Activated naive CD8-positive, alpha-beta T cell treated with anti-CD3 and anti-CD28 coated beads, Interleukin-2, amount 50 U/mL, for 24 hours (primary cell): ENCODE measurements at regions not wholly inside any gene's neighbourhood (a gene's known extent, or its start where the extent isn't known, plus 50 kb on each side); places are given as distances from the start of the nearest gene placed in this dataset.
"Not testable (repeated sequence)": the region's sequence is repeated elsewhere in the genome, so short reads cannot be mapped to it uniquely, and the experiment has no call there.

Source experiments
- ATAC-seq: fragments of 150-1000 bp; cut with Tn5 transposase; one replicate; pipeline ENCODE4 v1.10.0; 2021
- DNase-seq: peaks from one replicate; pipeline ENCODE4 v3.0.0; 2021
- H3K27ac Mint-ChIP-seq: one replicate; pipeline ENCODE4 v1.8.0; 2021; ENCODE audit warnings: mild to moderate bottlenecking, mixed read lengths
- H3K27me3 Mint-ChIP-seq: one replicate; pipeline ENCODE4 v1.8.0; 2021; ENCODE audit warnings: mixed read lengths
- H3K36me3 Mint-ChIP-seq: one replicate; pipeline ENCODE4 v1.8.0; 2021; ENCODE audit warnings: low read depth, mixed read lengths
- H3K4me1 Mint-ChIP-seq: one replicate; pipeline ENCODE4 v1.8.0; 2021; ENCODE audit warnings: mixed read lengths
- H3K4me3 Mint-ChIP-seq: one replicate; pipeline ENCODE4 v1.8.0; 2021; ENCODE audit warnings: mild to moderate bottlenecking, moderate library complexity, mixed read lengths
- H3K9me3 Mint-ChIP-seq: one replicate; pipeline ENCODE4 v1.8.0; 2021; ENCODE audit warnings: mixed read lengths

DNA sequence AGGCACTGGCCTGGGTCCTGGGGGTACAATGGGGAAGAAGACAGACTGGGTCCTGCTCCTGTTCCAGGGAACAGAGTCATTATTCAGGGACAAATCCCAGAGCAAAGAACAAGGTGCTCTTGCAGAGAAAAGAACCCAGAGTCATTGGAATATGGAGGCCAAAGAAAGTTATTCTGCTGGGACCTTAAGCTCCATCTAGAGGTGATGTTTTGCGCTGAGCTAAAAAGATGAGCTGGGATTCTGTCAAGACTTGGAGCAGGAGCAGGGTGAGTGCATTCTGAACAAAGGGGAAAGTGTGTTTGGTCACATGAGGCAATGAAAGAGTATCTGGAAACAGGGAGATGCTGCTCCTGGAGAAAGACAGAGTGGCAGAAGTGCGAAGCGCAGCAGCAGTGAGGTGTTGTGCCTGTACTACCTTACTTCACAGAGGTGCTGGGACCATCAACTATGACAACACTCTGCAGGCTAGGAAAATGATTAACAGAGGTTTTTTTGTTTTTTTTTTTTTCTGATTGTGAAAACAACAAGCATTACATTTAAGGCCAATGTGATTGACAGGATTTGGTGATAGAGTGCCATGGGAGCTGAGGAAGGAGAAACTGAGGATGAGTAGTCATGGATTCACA lies 95.3 kb upstream of the TNFSF11 start:
- Mint-ChIP-seq H3K36me3 (peaks cover 21% of the 10 kb centered on the region), H3K4me3 (no peak overlapping the region), H3K4me1 (peaks cover 31% of the 10 kb centered on the region), H3K9me3 (peaks cover 11% of the 10 kb centered on the region), H3K27ac (peak overlapping the region; percentile 1), H3K27me3 (no peaks in the 10 kb centered on the region)
- DNase-seq (no peak), ATAC-seq (no peak)

DNA sequence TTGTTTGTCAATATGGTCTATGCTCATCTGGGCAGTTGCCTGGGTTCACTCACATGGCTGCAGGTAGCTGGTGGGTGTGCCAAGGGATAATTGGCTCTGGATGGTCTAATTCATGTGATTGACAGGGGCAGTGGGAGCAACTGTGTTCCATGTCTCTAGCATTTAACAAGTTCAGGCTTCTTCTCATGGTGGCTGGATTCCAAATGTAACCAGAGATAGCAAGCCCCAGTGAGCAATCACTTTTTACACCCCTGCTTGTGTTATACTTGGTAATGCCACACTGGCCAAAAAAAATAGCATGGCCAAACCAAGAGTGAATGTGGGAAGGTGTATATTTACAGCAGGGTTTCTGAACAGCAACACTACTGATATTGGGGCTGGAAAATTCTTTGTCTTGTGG lies 89.6 kb upstream of the TNFSF11 start:
- H3K4me3 Mint-ChIP-seq = no peak overlapping the region
- H3K36me3 Mint-ChIP-seq = peaks cover 8% of the 10 kb centered on the region
- no peak overlapping the region for H3K27ac Mint-ChIP-seq
- ATAC-seq = no peak
- DNase-seq = no peak
- no peaks in the 10 kb centered on the region for H3K9me3 Mint-ChIP-seq
- peaks cover 9% of the 10 kb centered on the region for H3K4me1 Mint-ChIP-seq
- no peaks in the 10 kb centered on the region for H3K27me3 Mint-ChIP-seq

DNA sequence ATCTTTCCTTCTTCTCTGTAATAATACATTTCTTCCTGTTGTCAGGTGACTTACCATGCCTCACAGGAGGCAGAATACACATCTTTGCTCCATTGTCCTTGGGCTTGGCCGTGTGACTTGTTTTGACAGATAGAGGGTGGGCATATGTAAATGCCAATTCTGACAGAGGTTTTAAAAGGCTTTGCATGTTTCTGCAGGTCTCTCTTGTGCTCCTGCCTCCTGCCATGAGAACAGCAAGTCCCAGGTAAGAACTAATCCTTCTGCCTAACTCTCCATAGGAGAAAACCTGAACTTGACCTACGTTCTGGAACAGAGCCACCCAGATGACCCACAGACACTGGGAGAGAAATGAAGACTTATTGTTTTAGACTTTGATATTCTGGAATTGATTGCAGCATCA lies 88.7 kb upstream of the TNFSF11 start:
- Mint-ChIP-seq H3K4me1 (peaks cover 9% of the 10 kb centered on the region), H3K27ac (no peak overlapping the region), H3K4me3 (no peak overlapping the region), H3K36me3 (peaks cover 8% of the 10 kb centered on the region), H3K27me3 (no peaks in the 10 kb centered on the region), H3K9me3 (no peaks in the 10 kb centered on the region)
- no peak for ATAC-seq
- DNase-seq = no peak

DNA sequence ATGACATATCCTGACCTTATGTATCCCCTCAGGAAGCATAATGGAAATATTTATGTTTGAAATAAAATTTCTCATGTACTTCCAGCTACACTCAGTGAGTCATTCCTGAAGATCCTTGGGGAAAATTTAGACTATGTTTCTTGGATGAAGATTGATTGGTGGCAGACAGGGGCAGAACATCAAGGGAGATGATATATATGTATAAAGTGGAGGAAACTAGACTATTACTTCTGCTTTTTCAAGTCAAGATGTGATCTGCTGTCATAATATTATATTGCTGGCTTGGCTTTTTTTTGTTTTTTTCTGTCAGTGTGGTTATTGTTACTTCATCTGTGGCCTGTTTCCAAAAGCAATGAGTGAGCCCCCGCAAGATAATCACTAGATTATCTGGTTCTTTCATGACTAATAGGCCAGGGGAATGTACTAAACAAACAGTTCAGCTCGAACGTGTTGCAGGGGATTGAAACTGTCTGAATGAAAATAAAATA lies 87.2 kb upstream of the TNFSF11 start:
- ATAC-seq (no peak), DNase-seq (no peak)
- Mint-ChIP-seq H3K27me3 (no peaks in the 10 kb centered on the region), H3K9me3 (no peaks in the 10 kb centered on the region), H3K4me1 (peaks cover 9% of the 10 kb centered on the region), H3K4me3 (no peak overlapping the region), H3K36me3 (peaks cover 8% of the 10 kb centered on the region), H3K27ac (no peak overlapping the region)

DNA sequence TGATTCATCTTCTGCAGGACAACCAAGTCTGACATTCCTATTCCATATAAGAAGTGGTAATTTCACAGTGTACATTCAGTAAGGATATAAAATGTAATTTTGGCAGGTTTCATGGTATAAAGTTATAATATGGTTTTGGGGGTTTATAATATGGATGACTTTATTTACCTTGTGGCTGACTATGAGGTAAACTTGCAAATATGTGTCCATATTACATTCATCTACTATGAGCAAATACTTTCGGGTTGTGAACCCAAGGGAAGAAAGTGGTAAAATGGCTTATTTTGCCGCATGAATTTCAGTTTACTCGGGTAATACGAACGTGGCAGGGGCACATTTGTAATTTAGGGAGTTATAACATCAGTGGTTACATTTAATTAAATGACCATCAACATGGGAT lies 86.7 kb upstream of the TNFSF11 start:
- ATAC-seq (no peak), DNase-seq (no peak)
- Mint-ChIP-seq H3K4me1 (peaks cover 9% of the 10 kb centered on the region), H3K36me3 (peaks cover 8% of the 10 kb centered on the region), H3K4me3 (no peak overlapping the region), H3K27ac (no peak overlapping the region), H3K9me3 (no peaks in the 10 kb centered on the region), H3K27me3 (no peaks in the 10 kb centered on the region)

DNA sequence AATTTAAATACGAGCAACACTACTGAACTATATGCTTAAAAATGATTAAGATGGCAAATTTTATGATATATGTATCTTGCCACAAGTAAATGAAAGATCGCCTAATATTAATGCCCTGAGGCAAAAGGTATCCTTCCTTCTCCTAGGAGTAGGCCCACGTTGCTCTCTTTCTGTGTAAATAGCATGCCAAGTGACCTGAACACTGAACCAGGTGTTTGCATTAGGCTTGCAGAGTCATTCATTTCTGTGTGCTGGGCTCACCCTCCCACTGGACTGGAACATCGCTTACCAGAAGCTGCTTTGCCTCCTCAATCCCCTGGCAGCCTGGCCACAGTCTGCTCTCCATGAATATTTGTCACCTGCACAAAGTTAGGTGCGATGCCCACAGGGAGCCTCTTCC lies 83.3 kb upstream of the TNFSF11 start:
- H3K27ac Mint-ChIP-seq = no peak overlapping the region
- DNase-seq = no peak
- H3K9me3 Mint-ChIP-seq = no peaks in the 10 kb centered on the region
- ATAC-seq = no peak
- H3K27me3 Mint-ChIP-seq = no peaks in the 10 kb centered on the region
- H3K36me3 Mint-ChIP-seq = peaks cover 2% of the 10 kb centered on the region
- peaks cover 35% of the 10 kb centered on the region for H3K4me1 Mint-ChIP-seq
- no peak overlapping the region for H3K4me3 Mint-ChIP-seq

DNA sequence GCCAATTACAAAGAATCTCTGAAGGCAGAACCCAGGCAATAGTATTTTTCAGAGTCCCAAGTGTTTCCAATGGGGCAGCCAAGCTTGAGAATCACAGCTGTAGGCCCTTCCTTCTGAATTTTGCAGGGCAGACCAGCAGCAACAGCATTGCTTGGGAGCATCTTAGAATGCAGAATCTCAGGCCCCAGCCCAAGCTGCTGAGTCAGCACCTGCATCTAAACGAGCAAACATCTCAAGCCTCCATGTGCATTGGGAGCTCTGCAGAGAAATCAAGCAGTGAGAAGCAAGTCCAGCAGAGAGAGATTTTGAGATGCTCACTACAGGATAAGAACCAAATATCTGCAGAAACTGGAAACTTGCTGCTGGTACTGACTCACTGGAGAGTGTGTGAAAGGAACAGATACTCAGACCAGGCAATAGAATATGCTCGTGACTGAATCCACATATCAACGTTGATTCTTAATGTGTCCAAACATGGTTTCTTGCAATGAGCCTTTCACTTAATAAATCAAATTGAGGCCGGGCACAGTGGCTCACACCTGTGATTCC lies 81.5 kb upstream of the TNFSF11 start:
- no peaks in the 10 kb centered on the region for H3K27me3 Mint-ChIP-seq
- no peak overlapping the region for H3K4me3 Mint-ChIP-seq
- peaks cover 46% of the 10 kb centered on the region for H3K4me1 Mint-ChIP-seq
- no peak overlapping the region for H3K27ac Mint-ChIP-seq
- H3K9me3 Mint-ChIP-seq = peaks cover 5% of the 10 kb centered on the region
- peaks cover 4% of the 10 kb centered on the region for H3K36me3 Mint-ChIP-seq
- DNase-seq (no peak), ATAC-seq (no peak)

DNA sequence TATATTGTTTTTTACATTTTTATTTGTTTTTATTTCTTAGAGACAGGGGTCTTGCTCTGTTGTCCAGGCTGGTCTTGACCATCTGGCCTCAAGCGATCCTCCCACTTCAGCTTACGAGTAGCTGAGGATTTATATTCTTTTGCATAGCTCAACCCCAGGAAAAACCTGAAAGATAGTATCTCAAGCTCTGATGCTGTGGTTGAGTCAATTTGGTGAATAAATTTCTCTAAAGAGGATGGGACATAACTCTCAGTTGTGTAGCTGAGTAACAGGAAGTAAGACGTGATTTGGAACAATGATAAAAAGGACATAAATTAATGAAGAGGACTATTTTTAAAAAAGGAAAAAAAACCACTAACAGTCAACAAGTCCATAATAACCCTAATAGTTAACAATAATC lies 79.8 kb upstream of the TNFSF11 start:
- Mint-ChIP-seq H3K4me3 (peak overlapping the region; percentile 13), H3K27ac (peak overlapping the region; percentile 87), H3K4me1 (peaks cover 60% of the 10 kb centered on the region), H3K9me3 (peaks cover 5% of the 10 kb centered on the region), H3K27me3 (no peaks in the 10 kb centered on the region), H3K36me3 (peaks cover 4% of the 10 kb centered on the region)
- DNase-seq (no peak), ATAC-seq (peak; percentile 25)

DNA sequence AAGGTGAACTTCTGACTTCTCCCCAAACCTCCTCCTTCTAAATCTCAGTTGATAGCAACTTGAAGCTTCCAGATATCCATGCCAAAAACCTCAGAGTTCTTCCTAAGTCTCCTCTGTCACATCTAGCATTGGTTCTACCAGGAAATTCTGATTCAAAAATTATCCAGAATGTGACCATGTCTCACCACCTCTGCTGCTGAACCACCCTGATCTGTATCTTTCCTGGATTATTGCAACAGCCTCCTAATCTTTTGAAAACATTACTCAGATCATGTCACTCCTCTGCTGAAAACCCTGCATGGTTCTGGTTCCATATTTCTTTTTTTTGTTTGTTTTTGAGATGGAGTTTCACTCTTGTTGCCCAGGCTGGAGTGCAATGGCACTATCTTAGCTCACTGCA lies 78.7 kb upstream of the TNFSF11 start:
- no peaks in the 10 kb centered on the region for H3K27me3 Mint-ChIP-seq
- ATAC-seq = peak; percentile 12
- no peak for DNase-seq
- H3K4me3 Mint-ChIP-seq = peak overlapping the region; percentile 28
- peaks cover 62% of the 10 kb centered on the region for H3K4me1 Mint-ChIP-seq
- peaks cover 9% of the 10 kb centered on the region for H3K36me3 Mint-ChIP-seq
- H3K9me3 Mint-ChIP-seq = peaks cover 5% of the 10 kb centered on the region
- peak overlapping the region; percentile 87 for H3K27ac Mint-ChIP-seq

DNA sequence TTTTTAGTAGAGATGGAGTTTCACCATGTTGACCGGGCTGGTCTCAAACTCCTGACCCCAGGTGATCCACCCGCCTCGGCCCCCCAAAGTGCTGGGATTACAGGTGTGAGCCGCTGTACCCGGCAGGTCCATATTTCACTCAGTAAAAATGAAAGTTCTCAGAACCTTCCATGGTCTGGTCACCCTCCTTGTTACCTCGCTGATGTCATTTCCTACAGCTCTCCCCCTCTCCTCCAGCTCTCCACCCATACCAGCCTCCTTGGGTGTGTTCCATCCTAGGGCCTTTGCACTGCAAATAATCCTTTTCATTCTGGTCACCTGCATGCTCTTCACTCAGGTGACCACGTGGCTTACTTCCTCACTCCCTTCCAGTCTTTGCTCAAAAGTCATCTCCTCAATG lies 78.2 kb upstream of the TNFSF11 start:
- peaks cover 62% of the 10 kb centered on the region for H3K4me1 Mint-ChIP-seq
- H3K36me3 Mint-ChIP-seq = peaks cover 11% of the 10 kb centered on the region
- H3K27ac Mint-ChIP-seq = peak overlapping the region; percentile 87
- H3K4me3 Mint-ChIP-seq = no peak overlapping the region
- H3K9me3 Mint-ChIP-seq = peaks cover 5% of the 10 kb centered on the region
- no peaks in the 10 kb centered on the region for H3K27me3 Mint-ChIP-seq
- DNase-seq (no peak), ATAC-seq (peak; percentile 17)

DNA sequence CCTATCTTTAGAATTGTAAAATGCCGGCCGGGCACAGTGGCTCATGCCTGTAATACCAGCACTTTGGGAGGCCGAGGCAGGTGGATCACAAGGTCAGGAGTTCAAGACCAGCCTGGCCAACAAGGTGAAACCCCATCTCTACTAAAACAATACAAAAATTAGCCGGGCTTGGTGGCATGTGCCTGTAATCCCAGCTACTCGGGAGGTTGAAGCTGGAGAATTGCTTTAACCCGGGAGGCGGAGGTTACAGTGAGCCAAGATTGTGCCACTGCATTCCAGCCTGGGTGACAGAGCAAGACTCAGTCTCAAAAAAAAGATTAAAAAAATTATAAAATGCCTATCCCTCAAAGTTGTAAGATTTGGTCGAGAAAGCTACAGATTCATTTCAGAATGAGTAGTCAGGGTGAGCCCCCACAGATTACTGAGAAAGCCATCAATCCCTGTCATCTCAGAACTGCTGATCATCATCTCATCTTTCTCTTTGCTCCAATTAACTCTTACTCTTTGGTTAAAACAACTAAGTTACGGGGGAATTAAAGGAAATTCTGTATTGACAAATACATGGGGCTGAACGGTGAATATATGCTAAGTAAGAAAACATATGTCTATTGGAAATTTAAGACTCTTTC lies 76.9 kb upstream of the TNFSF11 start:
- peak overlapping the region; percentile 81 for H3K27ac Mint-ChIP-seq
- peaks cover 16% of the 10 kb centered on the region for H3K36me3 Mint-ChIP-seq
- H3K27me3 Mint-ChIP-seq, DNase-seq, H3K9me3 Mint-ChIP-seq: not testable (repeated sequence)
- H3K4me1 Mint-ChIP-seq = peaks cover 62% of the 10 kb centered on the region
- H3K4me3 Mint-ChIP-seq = peak overlapping the region; percentile 16
- ATAC-seq = peak; percentile 35

DNA sequence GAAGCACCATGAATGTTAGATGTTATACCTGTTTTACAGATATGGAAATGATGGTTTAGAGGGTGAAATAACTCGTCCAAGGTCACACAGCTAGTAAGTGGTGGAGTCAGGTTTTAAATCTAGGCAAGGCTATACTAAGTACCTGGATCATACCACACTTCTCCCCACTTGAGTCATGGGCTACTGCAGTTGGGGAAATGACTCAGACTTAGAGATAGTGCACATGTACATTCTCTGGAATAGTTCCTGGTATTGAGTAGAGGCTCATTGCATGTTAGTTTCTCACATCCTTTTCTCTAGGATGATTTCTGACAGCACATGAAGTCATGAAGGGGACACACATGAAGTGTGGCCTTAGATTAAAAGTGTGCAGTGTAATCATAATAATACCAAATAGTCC lies 76.2 kb upstream of the TNFSF11 start:
- H3K27me3 Mint-ChIP-seq = no peaks in the 10 kb centered on the region
- H3K4me3 Mint-ChIP-seq = no peak overlapping the region
- ATAC-seq (peak; percentile 88), DNase-seq (no peak)
- peaks cover 16% of the 10 kb centered on the region for H3K36me3 Mint-ChIP-seq
- peaks cover 5% of the 10 kb centered on the region for H3K9me3 Mint-ChIP-seq
- H3K4me1 Mint-ChIP-seq = peaks cover 58% of the 10 kb centered on the region
- H3K27ac Mint-ChIP-seq = peak overlapping the region; percentile 81

DNA sequence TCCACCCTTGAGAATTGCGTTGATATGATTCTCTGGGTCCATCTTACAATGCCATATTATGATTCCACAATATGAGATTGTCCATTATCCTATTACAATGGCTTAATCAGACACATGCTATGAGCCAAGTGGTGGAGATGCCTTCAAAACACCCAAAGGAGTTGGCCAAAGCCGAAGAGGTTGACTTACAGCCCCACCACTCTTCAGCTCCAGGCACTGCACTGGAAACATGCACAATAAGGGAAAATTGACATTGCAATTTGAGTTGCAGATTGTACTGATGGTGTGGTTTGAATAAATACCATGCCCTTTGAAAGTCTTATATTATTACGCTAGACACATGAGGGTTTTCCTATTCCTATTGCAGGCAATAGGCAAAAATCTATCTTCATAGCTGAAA lies 75.4 kb upstream of the TNFSF11 start:
- Mint-ChIP-seq H3K9me3 (peaks cover 5% of the 10 kb centered on the region), H3K36me3 (peaks cover 16% of the 10 kb centered on the region), H3K4me3 (no peak overlapping the region), H3K27me3 (no peaks in the 10 kb centered on the region), H3K27ac (peak overlapping the region; percentile 81), H3K4me1 (peaks cover 57% of the 10 kb centered on the region)
- DNase-seq (no peak), ATAC-seq (no peak)
